Gastrocnemius medialis (tissue), 4 donors: ENCODE measurements at regions not wholly inside any gene's neighbourhood (a gene's known extent, or its start where the extent isn't known, plus 50 kb on each side); places are given as distances from the start of the nearest gene placed in this dataset.

Experiments used
- ATAC-seq, 2 donors: fragments of 150-250 bp; one replicate each; pipeline ENCODE4 v1.9.1; 2016
- DNase-seq, 2 donors: peaks; one replicate each; pipeline ENCODE4 v3.0.0-alpha.2; 2019
- H3K27ac ChIP-seq, 4 donors: fragments of 200-600 bp; sonication (generic); 1 replicate in 1 of 4; 2 replicates in 3 of 4; pipeline ENCODE4 v1.5.1; 2016 to 2018; ENCODE audit warnings: mild to moderate bottlenecking in 2 of 4, moderate library complexity in 1 of 4
- H3K27me3 ChIP-seq, 3 donors: fragments of 200-600 bp; sonication (generic) in 2 of 3; 1 replicate in 1 of 3; 2 replicates in 2 of 3; pipeline versions ENCODE4 v1.5.1 to v1.6.0; 2016 to 2019; ENCODE audit warnings: mild to moderate bottlenecking in 1 of 3, moderate library complexity in 1 of 3
- H3K36me3 ChIP-seq, 2 donors: fragments of 200-600 bp; sonication (generic) in 1 of 2; one replicate each; pipeline ENCODE4 v1.5.1; 2017 to 2018
- H3K4me1 ChIP-seq, 2 donors: fragments of 200-600 bp; sonication (generic) in 1 of 2; one replicate each; pipeline ENCODE4 v1.5.1; 2016 to 2017; ENCODE audit warnings: mild to moderate bottlenecking in 2 of 2
- H3K4me3 ChIP-seq, 4 donors: fragments of 200-600 bp; sonication (generic) in 3 of 4; 1 replicate in 1 of 4; 2 replicates in 3 of 4; pipeline ENCODE4 v1.5.1; 2016 to 2019; ENCODE audit warnings: mild to moderate bottlenecking in 2 of 4
- H3K9me3 ChIP-seq, 3 donors: fragments of 200-600 bp; sonication (generic) in 2 of 3; 1 replicate in 1 of 3; 2 replicates in 2 of 3; pipeline ENCODE4 v1.5.1; 2016 to 2019
- CTCF ChIP-seq, 5 experiments: fragments of 450-650 bp in 3 of 5; fragments of 200-600 bp in 2 of 5; sonication (generic) in 2 of 5; IDR thresholded peaks in 4 of 5; conservative IDR thresholded peaks in 1 of 5; 1 replicate in 4 of 5; 2 replicates in 1 of 5; pipeline ENCODE4 v1.5.1; 2016 to 2019; ENCODE audit warnings: antibody characterized with exemption in 5 of 5, mild to moderate bottlenecking in 3 of 5, moderate library complexity in 3 of 5
- POLR2A ChIP-seq, 2 donors: fragments of 450-650 bp; IDR thresholded peaks; one replicate each; pipeline ENCODE4 v1.6.1; 2017; ENCODE audit warnings: antibody characterized with exemption in 2 of 2, mild to moderate bottlenecking in 2 of 2, moderate library complexity in 2 of 2
- in situ Hi-C, 4 donors: fragments of 200-750 bp; cut with MboI; loops; one replicate each; pipeline versions ENCODE4 v1.15.0 to v1.8.0; 2017; ENCODE audit warnings: low sequenced_read_pairs in 4 of 4
- intact Hi-C: fragments of 100-400 bp; cut with DNase I; formaldehyde crosslinking; loops from one replicate; pipeline ENCODE4 v1.15.1; 2023; ENCODE audit warnings: low total_unique reads

- ATAC-seq = no peak
- in situ Hi-C loops = no loop called here
Observed at GRCh38 chr5:28710360-28710759, 1672.0 kb upstream of the CDH9 start.

GRCh38 chr5:28708472-28708871 lies 1670.1 kb upstream of the CDH9 start:
- no peaks in the 10 kb centered on the region for H3K9me3 ChIP-seq
- intact Hi-C loops = no loop called here
- in situ Hi-C loops = no loop called here
- DNase-seq (no peak), ATAC-seq (no peak)
- H3K27ac ChIP-seq = no peak overlapping the region
- no peak for TF ChIP-seq CTCF (IDR thresholded peaks at IDR 0.05 in 4 of 5, conservative IDR thresholded peaks at IDR 0.05 in 1 of 5)
- no peak for TF ChIP-seq POLR2A (IDR thresholded peaks at IDR 0.05)
- no peaks in the 10 kb centered on the region for H3K4me1 ChIP-seq
- H3K36me3 ChIP-seq = no peaks in the 10 kb centered on the region
- H3K4me3 ChIP-seq = no peak overlapping the region
- no peaks in the 10 kb centered on the region for H3K27me3 ChIP-seq

More at GRCh38 chr5:28710360-28710759, 1672.0 kb upstream of the CDH9 start:
- no peaks in the 10 kb centered on the region for H3K36me3 ChIP-seq
- intact Hi-C loops = no loop called here
- H3K4me1 ChIP-seq = no peaks in the 10 kb centered on the region
- H3K4me3 ChIP-seq = no peak overlapping the region
- H3K27ac ChIP-seq = no peak overlapping the region
- peak in 1 of 5 experiments; percentile 11 for TF ChIP-seq CTCF (IDR thresholded peaks at IDR 0.05 in 4 of 5, conservative IDR thresholded peaks at IDR 0.05 in 1 of 5)
- TF ChIP-seq POLR2A (IDR thresholded peaks at IDR 0.05) = no peak
- DNase-seq = no peak
- H3K27me3 ChIP-seq = no peaks in the 10 kb centered on the region
- H3K9me3 ChIP-seq = no peaks in the 10 kb centered on the region

- Histone ChIP-seq H3K4me1 (no peaks in the 10 kb centered on the region), H3K36me3 (no peaks in the 10 kb centered on the region), H3K27me3 (no peaks in the 10 kb centered on the region), H3K4me3 (no peak overlapping the region), H3K27ac (no peak overlapping the region), H3K9me3 (no peaks in the 10 kb centered on the region)
- TF ChIP-seq CTCF (IDR thresholded peaks at IDR 0.05 in 4 of 5, conservative IDR thresholded peaks at IDR 0.05 in 1 of 5) (no peak), POLR2A (IDR thresholded peaks at IDR 0.05) (no peak)
- no peak for ATAC-seq
- intact Hi-C loops = no loop called here
- no peak for DNase-seq
- in situ Hi-C loops = no loop called here
Observed at GRCh38 chr5:28707706-28708105, 1669.3 kb upstream of the CDH9 start.

GRCh38 chr5:28703651-28704260 lies 1665.4 kb upstream of the CDH9 start:
- Histone ChIP-seq H3K4me1 (no peaks in the 10 kb centered on the region), H3K27me3 (no peaks in the 10 kb centered on the region), H3K27ac (no peak overlapping the region), H3K4me3 (no peak overlapping the region), H3K36me3 (no peaks in the 10 kb centered on the region), H3K9me3 (no peaks in the 10 kb centered on the region)
- ATAC-seq (no peak), DNase-seq (no peak)
- intact Hi-C loops (no loop called here), in situ Hi-C loops (no loop called here)
- no peak for TF ChIP-seq CTCF (IDR thresholded peaks at IDR 0.05 in 4 of 5, conservative IDR thresholded peaks at IDR 0.05 in 1 of 5)

GRCh38 chr5:28691526-28691925 lies 1653.1 kb upstream of the CDH9 start:
- TF ChIP-seq CTCF (IDR thresholded peaks at IDR 0.05 in 4 of 5, conservative IDR thresholded peaks at IDR 0.05 in 1 of 5) (no peak), POLR2A (IDR thresholded peaks at IDR 0.05) (no peak)
- ATAC-seq (no peak), DNase-seq (no peak)
- Histone ChIP-seq H3K36me3 (no peaks in the 10 kb centered on the region), H3K27ac (no peak overlapping the region), H3K27me3 (no peaks in the 10 kb centered on the region), H3K9me3 (no peaks in the 10 kb centered on the region), H3K4me3 (no peak overlapping the region), H3K4me1 (no peaks in the 10 kb centered on the region)
- intact Hi-C loops (no loop called here), in situ Hi-C loops (no loop called here)
